GM23338 (cell line): ENCODE measurements at regions not wholly inside any gene's neighbourhood (a gene's known extent, or its start where the extent isn't known, plus 50 kb on each side); places are given as distances from the start of the nearest gene placed in this dataset.
"Not testable (repeated sequence)": the region's sequence is repeated elsewhere in the genome, so short reads cannot be mapped to it uniquely, and the experiment has no call there.

Experiments used
- ATAC-seq: fragments of 200-7000 bp; cut with Tn5 transposase; 3 replicates; pipeline ENCODE4 v1.9.1; 2020
- DNase-seq: peaks from one replicate; pipeline ENCODE4 v3.0.0-alpha.2; 2015; ENCODE audit warnings: low spot score
- H2AFZ ChIP-seq: fragments of 200-600 bp; sonication (generic); 2 replicates; pipeline ENCODE4 v1.8.0; 2016; ENCODE audit warnings: antibody characterized with exemption, mild to moderate bottlenecking, moderate library complexity
- H3F3A ChIP-seq: fragments of 200-600 bp; sonication (generic); replicated peaks from 2 replicates; pipeline ENCODE4 v1.8.0; 2017; ENCODE audit warnings: antibody characterized with exemption, mixed run types, low read depth
- H3K27ac ChIP-seq: fragments of 200-600 bp; sonication (generic); 2 replicates; pipeline ENCODE4 v1.6.1; 2016; ENCODE audit warnings: low read depth
- H3K27me3 ChIP-seq: fragments of 200-600 bp; sonication (generic); 2 replicates; pipeline ENCODE4 v1.8.0; 2016; ENCODE audit warnings: mild to moderate bottlenecking, mixed run types, moderate library complexity; ENCODE audit not compliant: insufficient read depth
- H3K36me3 ChIP-seq: fragments of 200-600 bp; sonication (generic); 2 replicates; pipeline ENCODE4 v1.8.0; 2016; ENCODE audit warnings: mild to moderate bottlenecking; ENCODE audit not compliant: insufficient read depth
- H3K4me1 ChIP-seq: fragments of 200-600 bp; sonication (generic); 2 replicates; pipeline ENCODE4 v1.8.0; 2016; ENCODE audit warnings: mild to moderate bottlenecking, moderate library complexity; ENCODE audit not compliant: insufficient read depth
- H3K4me2 ChIP-seq: fragments of 200-600 bp; sonication (generic); 2 replicates; pipeline ENCODE4 v1.7.1; 2017; ENCODE audit warnings: mixed run types
- H3K4me3 ChIP-seq: fragments of 200-600 bp; sonication (generic); 2 replicates; pipeline ENCODE4 v1.6.1; 2016; ENCODE audit warnings: mixed run types
- H3K79me2 ChIP-seq: fragments of 200-600 bp; sonication (generic); replicated peaks from 2 replicates; pipeline ENCODE4 v1.8.0; 2017; ENCODE audit warnings: mild to moderate bottlenecking; ENCODE audit not compliant: insufficient read depth
- H3K9me2 ChIP-seq: fragments of 200-600 bp; sonication (generic); 2 replicates; pipeline ENCODE4 v1.8.0; 2017; ENCODE audit not compliant: insufficient read depth
- H4K20me1 ChIP-seq: fragments of 200-600 bp; sonication (generic); replicated peaks from 2 replicates; pipeline ENCODE4 v1.8.0; 2017; ENCODE audit warnings: mild to moderate bottlenecking; ENCODE audit not compliant: insufficient read depth
- H3K27ac Mint-ChIP-seq: 2 replicates; pipeline ENCODE4 v1.8.0; 2020; ENCODE audit warnings: inconsistent platforms, mild to moderate bottlenecking, moderate library complexity, mixed read lengths
- H3K27me3 Mint-ChIP-seq: 3 replicates; pipeline ENCODE4 v1.8.0; 2022; ENCODE audit warnings: low read depth, mild to moderate bottlenecking, moderate library complexity, mixed read lengths, inconsistent platforms; ENCODE audit not compliant: insufficient read depth, poor library complexity
- H3K36me3 Mint-ChIP-seq: 3 replicates; pipeline ENCODE4 v1.8.0; 2021; ENCODE audit warnings: low read depth, mild to moderate bottlenecking, inconsistent platforms, moderate library complexity, mixed read lengths
- H3K4me1 Mint-ChIP-seq: 3 replicates; pipeline ENCODE4 v1.8.0; 2020; ENCODE audit warnings: mild to moderate bottlenecking, inconsistent platforms, mixed read lengths
- H3K4me3 Mint-ChIP-seq: 3 replicates; pipeline ENCODE4 v1.8.0; 2021; ENCODE audit warnings: moderate library complexity, mild to moderate bottlenecking, inconsistent platforms, mixed read lengths
- H3K9me3 Mint-ChIP-seq: 3 replicates; pipeline ENCODE4 v1.8.0; 2020; ENCODE audit warnings: moderate library complexity, mild to moderate bottlenecking, inconsistent platforms, mixed read lengths
- ZNF462 ChIP-seq: fragments of 250-450 bp; sonication (Bioruptor Pico); IDR thresholded peaks from 2 replicates; pipeline ENCODE4 v1.5.0; 2020; ENCODE audit warnings: mild to moderate bottlenecking, moderate library complexity

DNA sequence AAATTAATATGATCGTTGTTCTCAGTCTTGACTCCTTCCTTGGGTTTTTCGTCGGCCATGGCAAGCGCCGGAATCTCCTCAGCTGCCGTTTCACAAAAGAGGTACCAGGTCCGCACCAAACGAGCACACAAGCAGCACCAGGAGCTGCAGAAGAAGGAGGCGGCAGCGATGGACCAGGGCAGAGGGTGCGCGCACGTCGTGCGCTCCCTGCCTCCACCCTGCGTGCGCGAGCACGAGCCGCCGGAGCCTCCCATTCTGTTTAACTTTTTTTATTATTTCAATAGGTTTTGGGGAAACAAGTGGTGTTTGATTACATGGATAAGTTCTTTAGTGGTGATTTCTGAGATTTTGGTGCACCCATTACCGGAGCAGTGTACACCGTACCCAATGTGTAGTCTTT lies 158.2 kb downstream of the PLS3 start (continued):
- TF ChIP-seq ZNF462 (CRISPR knock-in tag): no peak

DNA sequence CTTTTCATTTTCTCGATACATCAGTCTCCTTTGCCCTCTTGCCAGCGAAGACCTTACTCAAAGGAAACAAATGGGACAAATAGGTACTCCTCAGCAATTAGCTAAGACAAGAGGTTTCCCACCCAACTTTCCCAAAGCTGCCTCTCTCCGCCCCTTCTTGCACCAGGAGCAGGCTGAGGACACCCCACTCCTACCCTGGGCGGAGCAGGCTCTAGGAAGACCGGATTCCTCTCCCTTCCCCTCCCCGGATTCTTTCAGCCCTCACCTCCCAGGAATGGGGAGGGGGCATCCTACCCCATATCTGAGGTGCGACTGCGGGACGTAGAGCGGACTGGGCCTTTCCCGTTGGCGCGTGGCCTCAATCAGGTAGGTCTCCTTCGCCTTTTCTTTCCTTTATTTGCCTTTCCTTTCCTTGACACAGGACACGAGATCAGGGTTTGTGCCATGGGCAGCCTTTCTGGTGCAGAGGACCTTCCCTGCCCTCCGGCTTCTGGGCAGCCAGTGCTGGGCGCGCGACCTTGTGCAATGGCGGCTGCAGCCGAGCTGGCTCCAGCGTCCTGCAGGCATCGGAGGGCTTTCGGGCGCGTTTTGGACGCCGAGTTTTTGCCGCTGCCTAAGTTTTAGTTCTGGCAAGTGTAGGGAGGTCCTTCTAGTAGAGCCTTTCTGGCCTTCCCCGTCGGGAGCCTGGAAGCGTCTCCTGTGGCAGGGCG lies 161.9 kb downstream of the PLS3 start:
- not testable (repeated sequence) for H3K4me1 ChIP-seq, H3K36me3 ChIP-seq, H3K27ac Mint-ChIP-seq, H3F3A ChIP-seq, H3K79me2 ChIP-seq, H3K9me3 Mint-ChIP-seq, H3K27ac ChIP-seq, H3K4me2 ChIP-seq, H4K20me1 ChIP-seq, H3K9me2 ChIP-seq, H3K4me3 Mint-ChIP-seq, H3K4me3 ChIP-seq, DNase-seq, H2AFZ ChIP-seq, H3K27me3 Mint-ChIP-seq, H3K4me1 Mint-ChIP-seq, H3K27me3 ChIP-seq, H3K36me3 Mint-ChIP-seq
- ATAC-seq: peak; percentile 76

DNA sequence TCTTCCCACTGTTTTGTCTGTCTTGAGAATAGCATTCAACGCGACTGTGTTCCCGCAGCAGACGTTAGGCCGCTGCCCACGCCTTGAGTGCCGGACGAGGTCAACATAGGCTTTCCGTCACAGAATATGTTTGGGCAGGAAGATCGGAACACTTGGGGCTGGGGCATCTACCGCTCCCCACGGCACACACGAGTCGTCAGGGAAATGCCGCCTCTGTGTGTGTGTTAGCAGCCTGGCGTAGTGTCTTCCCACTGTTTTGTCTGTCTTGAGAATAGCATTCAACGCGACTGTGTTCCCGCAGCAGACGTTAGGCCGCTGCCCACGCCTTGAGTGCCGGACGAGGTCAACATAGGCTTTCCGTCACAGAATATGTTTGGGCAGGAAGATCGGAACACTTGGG lies 164.4 kb downstream of the PLS3 start:
- not testable (repeated sequence) for H3F3A ChIP-seq, DNase-seq, H4K20me1 ChIP-seq, H3K4me3 ChIP-seq, H2AFZ ChIP-seq, H3K4me3 Mint-ChIP-seq, H3K27ac ChIP-seq, H3K79me2 ChIP-seq, H3K36me3 Mint-ChIP-seq, ATAC-seq, H3K4me2 ChIP-seq, H3K4me1 ChIP-seq, H3K27me3 ChIP-seq, H3K4me1 Mint-ChIP-seq, H3K9me2 ChIP-seq, H3K36me3 ChIP-seq, H3K27ac Mint-ChIP-seq, H3K9me3 Mint-ChIP-seq, H3K27me3 Mint-ChIP-seq

DNA sequence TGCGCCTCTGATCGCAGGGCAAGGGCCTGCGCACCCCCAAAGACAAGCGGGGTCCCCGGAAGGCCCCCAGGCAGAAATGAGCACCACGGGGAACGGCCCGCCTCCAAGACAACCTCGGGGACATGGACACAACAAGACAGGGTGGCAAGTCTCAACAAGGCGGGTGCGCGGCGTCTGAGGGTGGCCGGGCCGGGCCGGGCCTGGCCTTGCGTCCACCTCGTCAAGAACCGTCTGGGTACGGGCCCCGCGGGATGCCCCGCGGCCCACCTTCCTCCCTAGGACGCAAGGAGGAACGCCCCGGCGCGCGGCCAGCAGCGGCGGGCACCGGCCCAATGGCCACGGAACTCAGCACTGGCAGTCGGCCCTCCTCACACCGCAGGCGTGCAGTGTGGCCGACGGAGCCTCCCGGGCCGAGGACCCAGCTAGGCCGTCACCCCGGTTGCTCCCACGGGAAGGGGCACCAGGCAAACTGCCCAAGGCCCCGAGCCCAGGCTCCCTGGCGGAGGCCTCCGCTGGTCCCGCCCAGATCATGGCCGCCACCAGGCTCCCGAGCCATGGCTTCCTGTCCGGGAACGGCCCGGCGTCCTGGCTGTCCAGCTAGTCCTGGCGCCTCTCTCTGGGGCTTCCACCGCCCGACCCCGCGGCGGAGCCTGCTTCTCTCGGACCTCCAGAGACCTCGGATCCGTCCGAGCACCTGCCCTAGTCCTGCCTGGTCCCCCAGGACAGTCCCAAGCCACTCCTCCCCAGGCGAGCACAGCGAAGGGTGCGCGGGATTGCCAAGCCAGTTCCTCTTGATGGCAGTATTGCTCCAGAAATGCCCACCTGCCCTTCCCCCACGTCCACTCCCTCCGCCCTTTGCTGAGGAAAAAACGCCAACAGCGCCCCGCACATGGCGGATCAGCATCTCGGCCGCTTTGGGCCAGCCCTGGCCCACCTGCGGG lies 167.1 kb downstream of the PLS3 start:
- not testable (repeated sequence) for H3K4me3 Mint-ChIP-seq, H3K27me3 Mint-ChIP-seq, H3K79me2 ChIP-seq, H3F3A ChIP-seq, H3K27me3 ChIP-seq, ATAC-seq, H4K20me1 ChIP-seq, H3K4me3 ChIP-seq, H2AFZ ChIP-seq, H3K36me3 Mint-ChIP-seq, H3K27ac ChIP-seq, H3K4me2 ChIP-seq, H3K4me1 ChIP-seq, H3K9me3 Mint-ChIP-seq, DNase-seq, H3K36me3 ChIP-seq, H3K9me2 ChIP-seq, H3K4me1 Mint-ChIP-seq, H3K27ac Mint-ChIP-seq

DNA sequence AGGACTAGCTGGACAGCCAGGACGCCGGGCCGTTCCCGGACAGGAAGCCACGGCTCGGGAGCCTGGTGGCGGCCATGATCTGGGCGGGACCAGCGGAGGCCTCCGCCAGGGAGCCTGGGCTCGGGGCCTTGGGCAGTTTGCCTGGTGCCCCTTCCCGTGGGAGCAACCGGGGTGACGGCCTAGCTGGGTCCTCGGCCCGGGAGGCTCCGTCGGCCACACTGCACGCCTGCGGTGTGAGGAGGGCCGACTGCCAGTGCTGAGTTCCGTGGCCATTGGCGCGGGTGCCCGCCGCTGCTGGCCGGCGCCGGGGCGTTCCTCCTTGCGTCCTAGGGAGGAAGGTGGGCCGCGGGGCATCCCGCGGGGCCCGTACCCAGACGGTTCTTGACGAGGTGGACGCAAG lies 171.6 kb downstream of the PLS3 start:
- H3K79me2 ChIP-seq, H3K27me3 Mint-ChIP-seq, H4K20me1 ChIP-seq, DNase-seq, H3K9me3 Mint-ChIP-seq, H3K4me3 Mint-ChIP-seq, H3K36me3 ChIP-seq, H3K27me3 ChIP-seq, H3K36me3 Mint-ChIP-seq, H3K27ac ChIP-seq, H3K4me1 ChIP-seq, H3F3A ChIP-seq, H3K4me3 ChIP-seq, H3K27ac Mint-ChIP-seq, H2AFZ ChIP-seq, ATAC-seq, H3K4me2 ChIP-seq, H3K9me2 ChIP-seq, H3K4me1 Mint-ChIP-seq: not testable (repeated sequence)
